NT2/D1 (cell line): ENCODE measurements at regions not wholly inside any gene's neighbourhood (a gene's known extent, or its start where the extent isn't known, plus 50 kb on each side); places are given as distances from the start of the nearest gene placed in this dataset.

Source experiments
- SUZ12 ChIP-seq: IDR thresholded peaks from 2 replicates; pipeline ENCODE4 v1.6.1; 2011; ENCODE audit not compliant: insufficient read length, insufficient read depth; ENCODE audit errors: extremely low read depth
- YY1 ChIP-seq: IDR thresholded peaks from 2 replicates; pipeline ENCODE4 v1.6.1; 2011; ENCODE audit not compliant: insufficient read length, insufficient read depth
- ZNF274 ChIP-seq: IDR thresholded peaks from 2 replicates; pipeline ENCODE4 v1.6.1; 2011; ENCODE audit warnings: mild to moderate bottlenecking, low read depth, low read length

DNA sequence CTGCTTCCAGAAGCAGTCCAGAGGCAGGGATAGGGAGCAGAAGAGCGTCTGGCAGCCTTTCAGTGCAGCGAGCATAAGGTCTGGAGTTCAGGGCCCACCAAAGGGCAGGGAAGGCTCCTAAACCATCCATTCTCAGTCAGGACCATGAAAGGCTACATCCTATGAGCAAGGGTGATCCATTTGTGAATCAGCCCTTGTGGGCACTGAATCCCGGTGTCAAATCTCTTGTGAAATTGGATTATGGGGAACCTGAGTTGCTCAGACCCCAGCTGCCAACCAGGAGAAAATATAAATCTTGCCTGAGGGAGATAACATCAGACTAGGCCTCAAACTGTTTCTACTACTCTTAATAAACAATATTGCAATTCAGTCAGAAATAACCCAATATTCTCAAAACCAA, 204.4 kb downstream of the SYK start:
- no peak for TF ChIP-seq ZNF274
- no peak for TF ChIP-seq YY1
- no peak for TF ChIP-seq SUZ12
